Pulmonary artery endothelial cell (primary cell): ENCODE measurements at regions not wholly inside any gene's neighbourhood (a gene's known extent, or its start where the extent isn't known, plus 50 kb on each side); places are given as distances from the start of the nearest gene placed in this dataset.

Experiments used
- DNase-seq: peaks from one replicate; pipeline ENCODE4 v3.0.0-alpha.2; 2011; ENCODE audit warnings: low read depth, low spot score

DNA sequence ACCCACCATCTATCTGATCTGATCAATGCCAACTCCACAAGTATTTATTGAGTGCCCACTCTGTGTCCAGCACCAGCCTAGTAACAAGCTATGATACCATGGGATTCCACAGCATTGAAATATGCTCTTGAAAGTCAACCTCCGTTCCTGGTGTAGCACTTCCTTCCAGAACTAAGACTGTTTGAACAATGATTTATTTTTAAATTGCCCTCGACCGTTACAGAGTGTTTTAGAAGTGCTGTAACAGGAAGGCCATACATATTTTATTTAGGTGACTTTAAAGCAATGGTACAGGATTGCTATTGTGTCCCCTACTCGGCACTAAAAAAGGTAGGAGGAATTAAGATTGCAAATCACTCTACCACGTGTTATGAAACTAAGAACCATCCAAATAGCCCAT lies 225.6 kb downstream of the TEX36 start:
- DNase-seq, result no peak

DNA sequence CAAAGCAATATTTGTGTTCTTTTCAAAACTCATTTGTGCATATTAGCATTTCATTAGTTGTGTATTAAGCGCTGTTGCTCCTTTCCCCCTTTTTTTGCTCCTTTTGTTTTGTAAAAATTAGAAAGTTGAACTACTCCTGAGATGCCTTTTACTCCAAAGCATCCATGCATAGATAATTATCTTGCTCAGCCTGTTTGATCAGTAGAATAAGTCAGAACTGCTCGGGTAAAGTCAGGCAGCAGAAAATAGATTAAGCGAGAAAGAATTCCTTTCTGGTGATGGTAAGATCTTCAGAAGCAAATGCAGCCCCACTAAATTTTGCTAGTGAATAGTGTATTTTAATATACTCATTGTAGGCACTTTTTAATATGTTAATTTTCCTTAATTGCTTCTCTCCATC lies 227.1 kb downstream of the TEX36 start:
- DNase-seq, result no peak

- DNase-seq, result no peak
These were observed 227.5 kb downstream of the TEX36 start for GRCh38 chr10:125455431-125455830.

DNA sequence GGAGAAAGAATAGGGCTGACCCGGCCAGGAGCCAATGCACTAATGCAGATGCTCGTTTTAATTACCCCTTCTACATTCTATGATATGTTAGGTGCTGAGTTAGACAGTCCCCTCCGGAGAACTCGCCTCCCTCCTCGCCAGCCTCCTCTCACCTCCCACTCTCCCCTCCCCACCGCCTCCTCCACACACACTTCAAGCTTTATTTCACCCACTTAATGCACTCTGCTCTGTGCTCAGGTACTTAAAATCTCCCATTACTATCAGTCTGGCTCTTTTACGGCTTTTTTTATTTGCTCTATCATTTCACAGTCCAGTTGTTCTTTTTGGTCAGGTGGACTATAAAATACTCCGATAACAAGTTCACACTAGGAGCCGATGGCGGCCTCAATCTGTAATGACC lies 231.6 kb downstream of the TEX36 start:
- no peak for DNase-seq

DNA sequence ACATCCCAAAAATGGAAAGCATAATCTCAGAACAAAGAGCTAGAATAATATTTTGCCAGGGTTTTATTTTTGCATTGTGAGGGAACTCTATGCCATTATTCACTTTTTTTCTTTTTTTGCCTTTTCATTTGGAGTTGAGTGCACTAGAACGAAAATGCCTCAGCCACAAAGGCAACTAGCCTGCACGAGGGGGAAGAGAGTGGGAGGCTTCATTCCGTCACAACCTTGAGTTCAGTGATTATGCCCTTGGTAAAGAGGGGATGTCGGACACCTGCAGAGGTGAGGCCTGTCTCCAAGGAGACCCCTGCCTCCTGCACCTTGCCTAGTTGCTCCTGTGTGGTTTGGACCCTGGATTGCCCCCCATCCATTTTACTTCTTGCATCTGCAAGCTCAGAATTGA lies 232.7 kb downstream of the TEX36 start:
- DNase-seq, result no peak

- no peak for DNase-seq
These were observed 233.4 kb downstream of the TEX36 start for GRCh38 chr10:125449571-125449970.

DNA sequence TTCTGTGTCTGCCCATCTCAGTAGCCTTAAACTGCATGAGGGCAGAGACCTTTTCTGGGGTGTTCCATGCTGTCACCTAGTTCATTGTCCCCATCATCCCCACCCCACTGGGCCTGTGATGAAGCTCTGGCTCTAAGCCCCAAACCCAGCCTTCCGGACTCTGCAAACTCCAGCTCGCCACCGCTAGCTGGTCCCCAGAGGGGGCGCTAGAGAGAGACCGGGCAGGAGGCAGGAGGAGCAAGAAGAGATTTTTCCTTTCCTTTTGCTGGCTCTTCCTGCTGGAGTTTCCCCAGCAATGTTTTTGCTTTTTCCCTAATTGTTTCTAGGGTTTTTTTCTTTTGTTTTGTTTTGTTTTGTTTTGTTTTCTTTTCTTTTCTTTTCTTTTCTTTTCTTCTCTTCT lies 234.4 kb downstream of the TEX36 start:
- no peak for DNase-seq

- no peak for DNase-seq
These were observed 238.2 kb downstream of the TEX36 start for GRCh38 chr10:125444790-125445189.

GRCh38 chr10:125442856-125443540 lies 240.0 kb downstream of the TEX36 start:
- DNase-seq, result no peak

DNA sequence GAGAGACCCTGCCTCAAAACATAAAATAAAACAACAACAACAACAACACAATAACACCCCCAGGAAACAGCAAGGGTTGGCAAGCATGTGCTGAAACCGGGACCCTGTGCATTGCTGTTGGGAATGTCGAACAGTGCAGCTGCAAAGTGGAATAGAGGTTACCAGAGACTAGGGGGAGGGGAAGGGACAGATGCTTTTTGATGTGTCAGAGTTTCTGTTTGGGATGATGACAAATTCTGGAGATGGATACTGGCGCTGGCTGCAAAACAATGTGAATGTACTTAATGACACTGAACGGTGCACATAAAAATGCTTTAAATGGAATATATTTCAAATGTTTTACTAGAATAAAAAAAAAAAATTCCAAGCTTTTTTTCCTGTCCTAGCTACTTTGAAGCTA lies 241.8 kb downstream of the TEX36 start:
- no peak for DNase-seq

- no peak for DNase-seq
These were observed 251.8 kb downstream of the TEX36 start for GRCh38 chr10:125431149-125431548.

GRCh38 chr10:125428054-125428453 lies 254.9 kb downstream of the TEX36 start:
- DNase-seq, result no peak

- no peak for DNase-seq
These were observed 258.6 kb downstream of the TEX36 start for GRCh38 chr10:125424191-125424847.

DNA sequence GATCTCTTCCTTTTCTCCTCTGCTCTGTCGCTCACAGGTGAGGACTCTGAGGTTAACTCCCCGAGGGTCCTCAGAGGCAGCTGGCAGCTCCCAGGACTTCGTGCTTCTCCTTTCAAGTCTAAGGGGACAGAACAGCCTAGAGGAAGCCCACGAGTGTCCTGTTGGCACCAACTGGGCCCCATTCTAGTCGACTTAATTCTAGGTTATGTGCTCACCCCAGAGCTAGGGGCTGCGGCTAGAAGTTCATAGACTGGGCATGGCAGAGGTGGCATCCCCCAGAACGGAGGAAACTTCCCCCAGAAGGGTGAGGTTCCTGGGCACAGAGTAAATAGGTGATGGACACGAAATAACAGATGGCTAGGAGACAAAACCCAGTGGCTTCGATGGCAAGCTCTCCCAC lies 259.4 kb downstream of the TEX36 start:
- DNase-seq, result no peak

- no peak for DNase-seq
These were observed 259.5 kb upstream of the CTBP2 start for GRCh38 chr10:125419831-125420230.

DNA sequence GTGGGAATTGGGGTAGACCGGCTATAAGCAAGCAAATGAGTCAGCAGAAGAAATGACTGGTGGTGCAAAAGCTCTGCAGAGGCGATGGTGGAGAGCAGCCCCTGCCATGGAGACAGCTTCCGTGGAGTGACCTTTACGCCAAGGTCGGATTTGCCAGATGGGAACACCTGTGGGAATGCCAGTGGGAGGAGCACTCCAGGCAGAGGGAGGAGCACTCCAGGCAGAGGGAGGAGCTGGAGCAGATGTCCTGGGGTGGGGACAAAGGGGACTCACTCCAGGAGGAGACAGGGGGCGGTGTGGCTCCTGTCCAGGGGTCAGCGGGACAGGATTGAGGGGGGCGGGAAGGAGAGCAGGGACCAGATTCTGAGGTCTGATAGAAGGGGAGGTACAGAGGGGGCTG lies 258.8 kb upstream of the CTBP2 start:
- DNase-seq, result no peak

- DNase-seq, result no peak
These were observed 257.2 kb upstream of the CTBP2 start for GRCh38 chr10:125417605-125418004.

- no peak for DNase-seq
These were observed 255.6 kb upstream of the CTBP2 start for GRCh38 chr10:125415964-125416363.

DNA sequence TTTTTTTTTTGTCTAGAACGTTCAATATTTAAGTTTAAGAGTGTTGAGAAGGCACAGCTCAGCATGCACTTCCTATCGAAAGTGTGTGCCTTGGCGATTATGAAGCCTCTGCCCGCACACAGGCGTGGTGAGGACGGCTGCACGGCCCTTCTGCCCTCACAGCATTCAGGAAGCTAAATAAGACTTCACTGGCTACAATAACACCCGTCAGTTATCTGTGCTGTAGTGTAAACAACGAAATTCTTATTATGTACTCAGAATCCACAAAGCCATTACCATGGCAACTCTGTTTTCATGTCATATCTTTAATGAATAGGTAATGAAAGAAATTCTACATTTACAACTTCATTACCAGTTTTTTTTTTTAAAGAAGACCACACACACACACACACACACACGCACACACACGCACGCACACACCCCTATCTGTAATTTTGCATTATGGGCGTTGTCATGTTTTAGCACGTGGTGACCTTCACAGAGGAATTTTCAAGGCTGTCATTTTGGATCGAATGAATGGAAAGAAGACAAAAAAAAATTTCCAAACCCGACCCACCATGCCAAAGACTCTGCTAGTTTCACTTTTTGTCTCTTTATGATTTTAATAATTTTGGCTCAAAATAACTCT lies 254.8 kb upstream of the CTBP2 start:
- no peak for DNase-seq

- no peak for DNase-seq
These were observed 251.4 kb upstream of the CTBP2 start for GRCh38 chr10:125411724-125412123.

- no peak for DNase-seq
These were observed 249.4 kb upstream of the CTBP2 start for GRCh38 chr10:125409756-125410155.

- no peak for DNase-seq
These were observed 247.2 kb upstream of the CTBP2 start for GRCh38 chr10:125407557-125407956.

GRCh38 chr10:125407000-125407502 lies 246.7 kb upstream of the CTBP2 start:
- DNase-seq, result no peak
